Right lobe of liver (tissue), 4 donors: ENCODE measurements at regions not wholly inside any gene's neighbourhood (a gene's known extent, or its start where the extent isn't known, plus 50 kb on each side); places are given as distances from the start of the nearest gene placed in this dataset.

Experiments
- CTCF ChIP-seq, 4 donors: fragments of 200-600 bp in 3 of 4; fragments of 450-650 bp in 1 of 4; IDR thresholded peaks; one replicate each; pipeline versions ENCODE4 v1.5.1 to v1.8.0; 2016 to 2022; ENCODE audit warnings: antibody characterized with exemption in 4 of 4, mild to moderate bottlenecking in 2 of 4
- POLR2A ChIP-seq: fragments of 450-650 bp; IDR thresholded peaks from one replicate; pipeline ENCODE4 v1.6.1; 2017; ENCODE audit warnings: antibody characterized with exemption, mild to moderate bottlenecking
- donor health status: DM: no; HTN: no; CAD: no.
- donor health status: DM: no; HTN: no; CAD: no.
- donor health status: DM: no; HTN: yes; CAD: no.

GRCh38 chr2:22270341-22270740 is 1114.6 kb upstream of the KLHL29 start:
- TF ChIP-seq CTCF (IDR thresholded peaks at IDR 0.05) (no peak), POLR2A (no peak)
